ENCODE measurements at regions not wholly inside any gene's neighbourhood (a gene's known extent, or its start where the extent isn't known, plus 50 kb on each side); places are given as distances from the start of the nearest gene placed in this dataset.

GRCh38 chr3:193754719-193755118 is 161.7 kb downstream of the OPA1 start:
- no peak for DNase-seq (ENCODE audit: low read depth, low spot score)

- no peak for DNase-seq (ENCODE audit: low read depth, low spot score)
These were observed 163.5 kb downstream of the OPA1 start for GRCh38 chr3:193756536-193756935.

- no peak for DNase-seq (ENCODE audit: low read depth, low spot score)
These were observed 164.4 kb downstream of the OPA1 start for GRCh38 chr3:193757457-193757856.

GRCh38 chr3:193761969-193762368 is 169.0 kb downstream of the OPA1 start:
- peak; percentile 19 for DNase-seq (ENCODE audit: low read depth, low spot score)

GRCh38 chr3:193762657-193763056 is 169.6 kb downstream of the OPA1 start:
- DNase-seq (ENCODE audit: low read depth, low spot score) = no peak

GRCh38 chr3:193764959-193765358 is 172.0 kb downstream of the OPA1 start:
- no peak for DNase-seq (ENCODE audit: low read depth, low spot score)

GRCh38 chr3:193767353-193768069 is 174.5 kb downstream of the OPA1 start:
- no peak for DNase-seq (ENCODE audit: low read depth, low spot score)

- no peak for DNase-seq (ENCODE audit: low read depth, low spot score)
These were observed 175.0 kb downstream of the OPA1 start for GRCh38 chr3:193768070-193768394.

GRCh38 chr3:193769437-193769836 is 176.4 kb downstream of the OPA1 start:
- no peak for DNase-seq (ENCODE audit: low read depth, low spot score)

- DNase-seq (ENCODE audit: low read depth, low spot score) = no peak
These were observed 178.1 kb downstream of the OPA1 start for GRCh38 chr3:193771011-193771652.

GRCh38 chr3:193771653-193772421 is 178.8 kb downstream of the OPA1 start:
- no peak for DNase-seq (ENCODE audit: low read depth, low spot score)

GRCh38 chr3:193772422-193772763 is 179.4 kb downstream of the OPA1 start:
- DNase-seq (ENCODE audit: low read depth, low spot score) = no peak

GRCh38 chr3:193773266-193774220 is 180.5 kb downstream of the OPA1 start:
- no peak for DNase-seq (ENCODE audit: low read depth, low spot score)

- DNase-seq (ENCODE audit: low read depth, low spot score) = no peak
These were observed 181.4 kb downstream of the OPA1 start for GRCh38 chr3:193774272-193774915.

- no peak for DNase-seq (ENCODE audit: low read depth, low spot score)
These were observed 181.9 kb downstream of the OPA1 start for GRCh38 chr3:193774916-193775285.

GRCh38 chr3:193775421-193776077 is 182.5 kb downstream of the OPA1 start:
- DNase-seq (ENCODE audit: low read depth, low spot score) = no peak

- DNase-seq (ENCODE audit: low read depth, low spot score) = no peak
These were observed 183.8 kb downstream of the OPA1 start for GRCh38 chr3:193776626-193777358.

GRCh38 chr3:193777524-193777923 is 184.5 kb downstream of the OPA1 start:
- no peak for DNase-seq (ENCODE audit: low read depth, low spot score)

- DNase-seq (ENCODE audit: low read depth, low spot score) = no peak
These were observed 185.7 kb downstream of the OPA1 start for GRCh38 chr3:193778676-193779075.

- DNase-seq (ENCODE audit: low read depth, low spot score) = no peak
These were observed 186.9 kb downstream of the OPA1 start for GRCh38 chr3:193779933-193780332.

All from pulmonary artery endothelial cell (primary cell).